K562 (cell line): ENCODE measurements at regions not wholly inside any gene's neighbourhood (a gene's known extent, or its start where the extent isn't known, plus 50 kb on each side); places are given as distances from the start of the nearest gene placed in this dataset.
A peak's percentile ranks its signal among the peaks of the same experiment; 100 is the strongest.

ENCODE experiments used
- ATAC-seq: fragments of 200-7000 bp; cut with Tn5 transposase; 3 replicates; pipeline ENCODE4 v1.9.1; 2020; ENCODE audit warnings: moderate library complexity
- BruUV-seq: library from RNA; stranded (reverse); fragments of 400-500 nt; replicated peaks from 2 replicates; lab custom pipeline; 2021; lab: Mats Ljungman, UMichigan
- CTCF ChIA-PET: fragments of 300-600 bp; formaldehyde crosslinking; extraction: SDS; loops from one replicate; lab custom pipeline; 2021; ENCODE audit warnings: low intra/inter-chr PET ratio; lab: Yijun Ruan, JAX
- POLR2A ChIA-PET: fragments of 300-600, 350-650 bp; sonication (Branson Sonifier 250); formaldehyde crosslinking; extraction: SDS; loops from one replicate; lab custom pipeline; 2021; ENCODE audit warnings: antibody characterized with exemption, inconsistent platforms; lab: Yijun Ruan, JAX
- DNase-seq, 4 experiments: peaks; one replicate each; pipeline versions ENCODE4 v3.0.0 to v3.0.0-alpha.2; 2011 to 2018; ENCODE audit warnings: low spot score in 3 of 4, mixed read lengths in 3 of 4; ENCODE audit errors: extremely low read depth in 1 of 4
- FAIRE-seq: peaks from 2 replicates; lab custom pipeline; 2011; peaks lifted over from hg19 to GRCh38; lab: Jason Lieb, UNC
- H2AFZ ChIP-seq: 2 replicates; pipeline ENCODE4 v1.6.0; 2011; ENCODE audit warnings: low read depth, low read length, control low read depth, inconsistent platforms
- H3K27ac ChIP-seq: fragments of 200-600 bp; 3 replicates; pipeline ENCODE4 v1.8.0; 2011; ENCODE audit warnings: low read depth, mild to moderate bottlenecking, control low read depth, inconsistent platforms, low read length, moderate library complexity, mixed read lengths; ENCODE audit errors: extremely low read depth
- H3K27me3 ChIP-seq, 2 experiments: fragments of 300-600 bp in 1 of 2; 2 replicates in 1 of 2; 3 replicates in 1 of 2; pipeline versions ENCODE4 v1.6.0 to v1.8.0; 2011; ENCODE audit warnings: inconsistent platforms in 2 of 2, low read length in 2 of 2, mild to moderate bottlenecking in 1 of 2, mixed read lengths in 1 of 2, moderate library complexity in 1 of 2; ENCODE audit not compliant: control insufficient read depth in 2 of 2, insufficient read depth in 2 of 2
- H3K36me3 ChIP-seq: fragments of 300-600 bp; 3 replicates; pipeline ENCODE4 v1.8.0; 2011; ENCODE audit warnings: mild to moderate bottlenecking, low read length, inconsistent platforms; ENCODE audit not compliant: control insufficient read depth, insufficient read depth
- H3K4me1 ChIP-seq, 2 experiments: fragments of 200-600 bp in 1 of 2; replicated peaks in 1 of 2; 2 replicates in 1 of 2; 3 replicates in 1 of 2; pipeline versions ENCODE4 v1.5.1 to v1.8.0; 2011; ENCODE audit warnings: inconsistent platforms in 2 of 2, low read length in 2 of 2, mild to moderate bottlenecking in 1 of 2, mixed read lengths in 1 of 2, moderate library complexity in 1 of 2; ENCODE audit not compliant: control insufficient read depth in 2 of 2, insufficient read depth in 2 of 2
- H3K4me2 ChIP-seq: 2 replicates; pipeline ENCODE4 v1.6.1; 2011; ENCODE audit warnings: low read length, control low read depth, inconsistent platforms, mixed read lengths; ENCODE audit not compliant: insufficient read depth
- H3K4me3 ChIP-seq: fragments of 200-600 bp; sonication (generic), shearing (Covaris generic); 2 replicates; pipeline ENCODE4 v1.5.1; 2016; ENCODE audit warnings: control low read depth, inconsistent platforms
- H3K79me2 ChIP-seq: fragments of 200-600 bp; 3 replicates; pipeline ENCODE4 v1.8.0; 2011; ENCODE audit warnings: low read length, inconsistent platforms; ENCODE audit not compliant: control insufficient read depth, insufficient read depth
- H3K9ac ChIP-seq, 2 experiments: 2 replicates each; pipeline versions ENCODE4 v1.6.0 to v1.6.1; 2011; ENCODE audit warnings: low read depth in 2 of 2, low read length in 2 of 2, control low read depth in 1 of 2, inconsistent platforms in 1 of 2, mild to moderate bottlenecking in 1 of 2, mixed read lengths in 1 of 2; ENCODE audit not compliant: insufficient read depth in 1 of 2
- H3K9me1 ChIP-seq: one replicate; pipeline ENCODE4 v1.6.0; 2011; ENCODE audit warnings: inconsistent platforms, mild to moderate bottlenecking, low read length, moderate library complexity; ENCODE audit not compliant: control insufficient read depth, insufficient read depth
- H3K9me3 ChIP-seq: replicated peaks from 2 replicates; pipeline ENCODE4 v1.5.1; 2011; ENCODE audit warnings: low read depth, low read length, inconsistent platforms; ENCODE audit not compliant: control insufficient read depth, insufficient read depth
- H4K20me1 ChIP-seq: replicated peaks from 2 replicates; pipeline ENCODE4 v1.6.1; 2011; ENCODE audit warnings: low read length, inconsistent platforms, mixed read lengths; ENCODE audit not compliant: control insufficient read depth, insufficient read depth
- ETV1 ChIP-seq: fragments of 450-650 bp; conservative IDR thresholded peaks from 2 replicates; pipeline ENCODE4 v1.6.1; 2016; ENCODE audit warnings: missing genetic modification characterization, control low read depth, low read depth, missing compliant biosample characterization
- FOXK2 ChIP-seq, 2 experiments: fragments of 450-650 bp; IDR thresholded peaks in 1 of 2; conservative IDR thresholded peaks in 1 of 2; 2 replicates each; pipeline ENCODE4 v1.6.1; 2016; ENCODE audit warnings: low read depth in 2 of 2, mild to moderate bottlenecking in 1 of 2
- LARP7 ChIP-seq: fragments of 450-650 bp; IDR thresholded peaks from 2 replicates; pipeline ENCODE4 v1.6.1; 2016
- MBD2 ChIP-seq: sonication (generic); IDR thresholded peaks from 2 replicates; pipeline ENCODE4 v1.6.1; 2016; ENCODE audit warnings: low read depth, borderline replicate concordance
- MIER1 ChIP-seq: fragments of 450-650 bp; IDR thresholded peaks from 2 replicates; pipeline ENCODE4 v1.6.1; 2016; ENCODE audit warnings: antibody characterized with exemption, mild to moderate bottlenecking, low read depth
- SMAD2 ChIP-seq: fragments of 150-350 bp; IDR thresholded peaks from 2 replicates; pipeline ENCODE4 v1.6.1; 2014; ENCODE audit warnings: low read depth, mild to moderate bottlenecking, low read length
- ZEB2 ChIP-seq: fragments of 450-650 bp; IDR thresholded peaks from 2 replicates; pipeline ENCODE4 v1.6.1; 2016
- ZFP1 ChIP-seq: fragments of 450-650 bp; formaldehyde crosslinking; IDR thresholded peaks from 2 replicates; pipeline ENCODE4 v1.4.0; 2020; ENCODE audit warnings: mild to moderate bottlenecking, mixed read lengths
- ZNF444 ChIP-seq: fragments of 250-450 bp; sonication (Bioruptor Pico); IDR thresholded peaks from 2 replicates; pipeline ENCODE4 v1.4.0; 2020; ENCODE audit warnings: mild to moderate bottlenecking, moderate library complexity
- ZNF778 ChIP-seq: fragments of 450-650 bp; formaldehyde crosslinking; IDR thresholded peaks from 2 replicates; pipeline ENCODE4 v1.4.0; 2020; ENCODE audit warnings: mild to moderate bottlenecking, moderate library complexity
- WGBS: fragments of 100-300 bp; shearing (Covaris generic); methylation state at CpG from one replicate; pipeline ENCODE4 v1.1.6; 2016; ENCODE audit warnings: low coverage, mixed read lengths; ENCODE audit not compliant: insufficient coverage; ENCODE audit errors: missing lambda C conversion rate; 5-methylcytosine and 5-hydroxymethylcytosine counted together
- in situ Hi-C: fragments of 300-500 bp; cut with MboI; formaldehyde crosslinking; loops from 4 replicates; pipeline ENCODE4 v1.15.0; 2018; ENCODE audit warnings: inconsistent platforms, mixed read lengths
- intact Hi-C: fragments of 100-400 bp; cut with micrococcal nuclease; formaldehyde crosslinking; loops from 2 replicates; pipeline ENCODE4 v1.14.2; 2022
- TF ChIP-seq, protein P1 (sequence below): fragments of 450-650 bp; IDR thresholded peaks from 2 replicates; pipeline ENCODE4 v1.7.0; 2016; ENCODE audit warnings: borderline replicate concordance
- TF ChIP-seq, protein P2 (sequence below): sonication (generic); formaldehyde crosslinking; IDR thresholded peaks from 2 replicates; pipeline ENCODE4 v1.5.0; 2020; ENCODE audit warnings: missing genetic modification reagents
- TF ChIP-seq, protein P3 (sequence below): fragments of 450-650 bp; formaldehyde crosslinking; IDR thresholded peaks from 2 replicates; pipeline ENCODE4 v1.4.0; 2022; ENCODE audit warnings: mild to moderate bottlenecking, moderate library complexity

DNA sequence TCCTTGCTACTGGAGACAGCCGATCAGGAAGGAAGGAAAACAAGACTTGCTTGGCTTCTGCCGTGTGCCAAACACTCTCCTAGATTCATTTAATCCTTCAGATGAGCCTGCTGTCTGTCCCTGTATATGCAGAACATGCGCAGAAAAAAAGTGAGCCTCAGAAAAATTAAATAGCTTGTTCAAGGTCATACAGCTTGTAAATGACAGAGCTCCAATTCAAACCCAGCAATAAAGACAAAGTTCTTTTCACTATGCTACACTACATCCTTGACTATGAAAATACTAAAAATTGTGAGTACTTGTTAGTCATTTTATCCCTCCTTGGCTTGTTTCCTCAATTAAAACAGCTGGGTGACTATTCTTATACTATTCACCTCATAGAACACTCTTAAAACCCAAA, 121.4 kb downstream of the KCNRG start:
- Histone ChIP-seq H3K36me3 (no peaks in the 10 kb centered on the region), H3K9ac (no peak overlapping the region), H3K9me3 (no peaks in the 10 kb centered on the region), H3K4me1 (no peaks in the 10 kb centered on the region), H3K4me2 (no peak overlapping the region), H3K27me3 (no peaks in the 10 kb centered on the region), H3K27ac (no peak overlapping the region), H3K9me1 (no peaks in the 10 kb centered on the region), H3K4me3 (no peak overlapping the region), H4K20me1 (no peaks in the 10 kb centered on the region), H3K79me2 (no peaks in the 10 kb centered on the region), H2AFZ (peak overlapping the region; percentile 33; the same call in 1 of the 2 replicates)
- POLR2A ChIA-PET: interaction anchor here (0.6 to 2.0 kb wide), 3 partner anchors 11 to 1514 kb away, joined by 3 to 7 read pairs (median 3); no protein-coding TSS in a partner anchor
- no TSS peak for BruUV-seq
- 50% methylated on average over 3 of the region's 3 CpGs for WGBS
- TF ChIP-seq ZEB2 (no peak), MIER1 (no peak), MBD2 (no peak), ETV1 (no peak), ZNF778 (CRISPR knock-in tag) (no peak), SMAD2 (no peak), FOXK2 (conservative IDR thresholded peaks at IDR 0.05 in 1 of 2, IDR thresholded peaks at IDR 0.05 in 1 of 2; ENCODE audit: low read depth in 2 of 2) (no peak), ZFP1 (no peak), ZNF444 (CRISPR knock-in tag) (no peak), LARP7 (no peak)
- TF ChIP-seq, protein P1, sequence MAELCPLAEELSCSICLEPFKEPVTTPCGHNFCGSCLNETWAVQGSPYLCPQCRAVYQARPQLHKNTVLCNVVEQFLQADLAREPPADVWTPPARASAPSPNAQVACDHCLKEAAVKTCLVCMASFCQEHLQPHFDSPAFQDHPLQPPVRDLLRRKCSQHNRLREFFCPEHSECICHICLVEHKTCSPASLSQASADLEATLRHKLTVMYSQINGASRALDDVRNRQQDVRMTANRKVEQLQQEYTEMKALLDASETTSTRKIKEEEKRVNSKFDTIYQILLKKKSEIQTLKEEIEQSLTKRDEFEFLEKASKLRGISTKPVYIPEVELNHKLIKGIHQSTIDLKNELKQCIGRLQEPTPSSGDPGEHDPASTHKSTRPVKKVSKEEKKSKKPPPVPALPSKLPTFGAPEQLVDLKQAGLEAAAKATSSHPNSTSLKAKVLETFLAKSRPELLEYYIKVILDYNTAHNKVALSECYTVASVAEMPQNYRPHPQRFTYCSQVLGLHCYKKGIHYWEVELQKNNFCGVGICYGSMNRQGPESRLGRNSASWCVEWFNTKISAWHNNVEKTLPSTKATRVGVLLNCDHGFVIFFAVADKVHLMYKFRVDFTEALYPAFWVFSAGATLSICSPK: no peak
- TF ChIP-seq, protein P2, sequence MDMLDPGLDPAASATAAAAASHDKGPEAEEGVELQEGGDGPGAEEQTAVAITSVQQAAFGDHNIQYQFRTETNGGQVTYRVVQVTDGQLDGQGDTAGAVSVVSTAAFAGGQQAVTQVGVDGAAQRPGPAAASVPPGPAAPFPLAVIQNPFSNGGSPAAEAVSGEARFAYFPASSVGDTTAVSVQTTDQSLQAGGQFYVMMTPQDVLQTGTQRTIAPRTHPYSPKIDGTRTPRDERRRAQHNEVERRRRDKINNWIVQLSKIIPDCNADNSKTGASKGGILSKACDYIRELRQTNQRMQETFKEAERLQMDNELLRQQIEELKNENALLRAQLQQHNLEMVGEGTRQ: no peak
- TF ChIP-seq, protein P3, sequence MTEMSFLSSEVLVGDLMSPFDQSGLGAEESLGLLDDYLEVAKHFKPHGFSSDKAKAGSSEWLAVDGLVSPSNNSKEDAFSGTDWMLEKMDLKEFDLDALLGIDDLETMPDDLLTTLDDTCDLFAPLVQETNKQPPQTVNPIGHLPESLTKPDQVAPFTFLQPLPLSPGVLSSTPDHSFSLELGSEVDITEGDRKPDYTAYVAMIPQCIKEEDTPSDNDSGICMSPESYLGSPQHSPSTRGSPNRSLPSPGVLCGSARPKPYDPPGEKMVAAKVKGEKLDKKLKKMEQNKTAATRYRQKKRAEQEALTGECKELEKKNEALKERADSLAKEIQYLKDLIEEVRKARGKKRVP (CRISPR knock-in tag): no peak
- CTCF ChIA-PET: no interaction called here
- DNase-seq (no peak), FAIRE-seq (no peak), ATAC-seq (no peak)
- intact Hi-C loops (no loop called here), in situ Hi-C loops (no loop called here)
